GM12872 (cell line): ENCODE measurements at regions not wholly inside any gene's neighbourhood (a gene's known extent, or its start where the extent isn't known, plus 50 kb on each side); places are given as distances from the start of the nearest gene placed in this dataset.

Experiments used
- CTCF ChIP-seq: IDR thresholded peaks from 3 replicates; pipeline ENCODE4 v1.5.1; 2011; ENCODE audit warnings: low read depth, mild to moderate bottlenecking, low read length, moderate library complexity; ENCODE audit not compliant: insufficient read depth

- no peak for TF ChIP-seq CTCF
Observed at GRCh38 chr4:114208574-114209151, 229.2 kb upstream of the ARSJ start.

GRCh38 chr4:114209584-114209983, 230.1 kb upstream of the ARSJ start:
- no peak for TF ChIP-seq CTCF

GRCh38 chr4:114211556-114211955, 232.1 kb upstream of the ARSJ start:
- TF ChIP-seq CTCF, result no peak

GRCh38 chr4:114217150-114217817, 237.8 kb upstream of the ARSJ start:
- no peak for TF ChIP-seq CTCF

GRCh38 chr4:114223580-114223979, 244.1 kb upstream of the ARSJ start:
- no peak for TF ChIP-seq CTCF

GRCh38 chr4:114225436-114225835, 246.0 kb upstream of the ARSJ start:
- TF ChIP-seq CTCF, result no peak

GRCh38 chr4:114226179-114226578, 246.7 kb upstream of the ARSJ start:
- TF ChIP-seq CTCF, result no peak
